Muscle of leg (tissue), 3 donors: ENCODE measurements at regions not wholly inside any gene's neighbourhood (a gene's known extent, or its start where the extent isn't known, plus 50 kb on each side); places are given as distances from the start of the nearest gene placed in this dataset.

Experiments used
- DNase-seq: peaks from one replicate; pipeline ENCODE4 v3.0.0; 2013
- H3K27ac ChIP-seq: one replicate; pipeline ENCODE4 v1.5.1; 2013; ENCODE audit warnings: mild to moderate bottlenecking, low read length, control low read depth
- H3K27me3 ChIP-seq: one replicate; pipeline ENCODE4 v1.6.1; 2013; ENCODE audit warnings: low read length; ENCODE audit not compliant: control insufficient read depth, insufficient read depth
- H3K36me3 ChIP-seq: one replicate; pipeline ENCODE4 v1.6.1; 2013; ENCODE audit warnings: low read length; ENCODE audit not compliant: control insufficient read depth, insufficient read depth
- H3K4me1 ChIP-seq: one replicate; pipeline ENCODE4 v1.6.1; 2013; ENCODE audit warnings: low read length; ENCODE audit not compliant: control insufficient read depth, insufficient read depth
- H3K4me3 ChIP-seq: one replicate; pipeline ENCODE4 v1.5.1; 2013; ENCODE audit warnings: low read length, control low read depth
- H3K9me3 ChIP-seq: replicated peaks from 2 replicates; pipeline ENCODE4 v1.6.1; 2013; ENCODE audit warnings: low read depth, low read length; ENCODE audit not compliant: control insufficient read depth
- WGBS: methylation state at CpG from one replicate; pipeline ENCODE4 v1.1.5; 2013; ENCODE audit warnings: missing lambda C conversion rate; ENCODE audit not compliant: insufficient coverage; 5-methylcytosine and 5-hydroxymethylcytosine counted together

DNA sequence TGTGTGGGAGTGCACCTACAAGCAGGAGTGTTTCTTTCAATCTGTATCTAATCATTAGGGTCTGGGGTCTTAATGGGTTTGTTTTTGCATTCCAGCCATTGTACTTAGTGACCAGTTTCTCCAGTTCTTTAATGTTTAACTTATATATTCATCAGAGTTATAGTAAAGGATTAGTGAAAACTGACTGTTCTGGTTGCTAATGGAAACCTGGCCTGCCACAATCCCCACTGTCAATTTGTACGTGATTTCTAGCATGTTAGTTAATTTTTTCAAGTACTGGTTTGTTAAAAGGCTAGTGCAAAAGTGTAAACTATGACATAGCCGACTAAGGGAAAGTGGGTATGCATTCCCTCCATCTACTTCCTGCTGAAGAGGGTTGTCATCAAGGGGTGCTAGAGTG is 276.1 kb downstream of the HTR1A start:
- Histone ChIP-seq H3K4me1 (no peaks in the 10 kb centered on the region), H3K9me3 (no peaks in the 10 kb centered on the region), H3K4me3 (no peak overlapping the region), H3K36me3 (no peaks in the 10 kb centered on the region), H3K27me3 (no peaks in the 10 kb centered on the region), H3K27ac (no peak overlapping the region)
- no peak for DNase-seq
- no CpG with 5 or more reads among the region's 2 CpGs for WGBS

DNA sequence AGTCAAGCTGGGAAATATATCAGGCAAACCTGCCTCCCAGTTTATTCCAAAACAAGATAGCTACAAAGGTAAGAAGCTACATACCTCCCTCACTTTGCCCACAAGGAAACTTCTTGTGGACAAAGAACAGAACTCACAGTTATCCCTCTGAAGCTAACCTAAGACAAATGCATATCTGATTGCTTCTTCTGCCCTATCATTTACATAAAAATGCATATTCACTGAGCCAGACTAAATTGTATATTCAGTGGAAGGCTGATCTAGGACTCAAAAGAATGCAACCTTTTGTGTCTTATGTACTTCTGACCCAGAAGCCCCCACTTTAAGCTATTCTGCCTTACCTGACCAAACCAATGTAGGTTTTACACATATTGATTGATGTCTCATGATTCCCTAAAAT is 276.8 kb downstream of the HTR1A start:
- Histone ChIP-seq H3K27ac (no peak overlapping the region), H3K4me1 (no peaks in the 10 kb centered on the region), H3K4me3 (no peak overlapping the region), H3K9me3 (no peaks in the 10 kb centered on the region), H3K36me3 (no peaks in the 10 kb centered on the region), H3K27me3 (no peaks in the 10 kb centered on the region)
- DNase-seq = no peak

DNA sequence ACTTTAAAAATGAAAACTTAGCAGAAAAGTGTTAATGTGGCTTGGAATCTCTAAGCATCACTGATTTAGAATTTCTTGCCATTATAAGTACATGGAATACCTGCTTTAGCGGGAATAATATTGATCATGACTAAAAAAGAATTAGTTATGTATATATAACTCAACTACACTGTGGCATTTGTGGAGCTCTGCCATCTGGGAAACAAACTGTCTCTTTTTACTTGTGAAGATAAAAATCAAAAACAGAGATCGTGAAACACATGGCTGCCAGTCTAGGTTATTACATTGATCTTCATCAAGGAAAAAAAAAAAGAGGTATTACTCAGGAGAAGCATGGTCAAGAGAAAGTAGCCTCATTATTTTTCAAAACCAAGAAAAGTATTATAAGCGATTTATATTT is 287.4 kb downstream of the HTR1A start:
- H3K36me3 ChIP-seq = no peaks in the 10 kb centered on the region
- no peak for DNase-seq
- H3K27ac ChIP-seq = no peak overlapping the region
- H3K4me3 ChIP-seq = no peak overlapping the region
- H3K9me3 ChIP-seq = no peaks in the 10 kb centered on the region
- no peaks in the 10 kb centered on the region for H3K27me3 ChIP-seq
- WGBS = no CpG with 5 or more reads among the region's 3 CpGs
- no peaks in the 10 kb centered on the region for H3K4me1 ChIP-seq

DNA sequence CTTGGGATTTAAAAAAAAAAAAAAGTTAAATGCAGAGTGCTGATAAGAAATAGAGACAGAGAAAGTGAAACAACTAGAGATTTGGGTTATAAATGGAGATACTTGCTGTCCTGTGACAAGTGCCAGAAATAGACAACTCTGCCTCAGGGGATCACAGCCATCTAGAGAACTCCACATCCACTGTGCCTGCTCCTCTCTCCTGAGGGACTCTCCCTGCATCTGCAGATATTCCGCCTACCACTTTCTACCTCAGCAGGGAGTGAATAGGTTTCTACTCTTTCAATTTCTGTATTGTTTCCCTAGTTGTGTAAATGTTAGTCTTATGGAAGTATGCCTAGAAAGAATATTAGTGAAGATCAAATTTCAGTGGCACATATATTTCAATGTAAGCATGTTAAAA is 307.2 kb downstream of the HTR1A start:
- H3K4me1 ChIP-seq = no peaks in the 10 kb centered on the region
- H3K9me3 ChIP-seq = no peaks in the 10 kb centered on the region
- no peaks in the 10 kb centered on the region for H3K36me3 ChIP-seq
- no CpG with 5 or more reads among the region's 1 CpG for WGBS
- no peak overlapping the region for H3K27ac ChIP-seq
- H3K27me3 ChIP-seq = no peaks in the 10 kb centered on the region
- no peak for DNase-seq
- H3K4me3 ChIP-seq = no peak overlapping the region

DNA sequence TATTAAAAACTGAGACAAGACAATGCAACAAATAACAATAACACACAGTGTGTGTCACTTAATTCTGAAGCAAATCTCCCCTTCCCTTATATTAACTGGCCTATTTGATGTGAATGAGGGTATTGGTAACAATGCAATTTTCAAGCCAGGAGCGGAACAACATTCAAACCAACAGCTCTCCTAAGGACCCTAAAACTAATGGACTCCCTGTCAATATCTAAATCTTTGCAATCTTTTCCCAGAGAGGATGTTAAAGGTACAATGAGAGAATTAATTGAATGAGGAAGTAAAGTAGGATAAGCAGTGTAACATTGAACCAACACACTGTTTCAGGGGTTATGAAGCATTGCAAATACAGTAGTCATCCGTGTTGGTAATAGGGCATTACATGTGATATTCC is 311.7 kb downstream of the HTR1A start:
- Histone ChIP-seq H3K9me3 (peaks cover 8% of the 10 kb centered on the region), H3K27ac (no peak overlapping the region), H3K27me3 (no peaks in the 10 kb centered on the region), H3K36me3 (no peaks in the 10 kb centered on the region), H3K4me3 (no peak overlapping the region), H3K4me1 (no peaks in the 10 kb centered on the region)
- no CpG with 5 or more reads among the region's 2 CpGs for WGBS
- no peak for DNase-seq

DNA sequence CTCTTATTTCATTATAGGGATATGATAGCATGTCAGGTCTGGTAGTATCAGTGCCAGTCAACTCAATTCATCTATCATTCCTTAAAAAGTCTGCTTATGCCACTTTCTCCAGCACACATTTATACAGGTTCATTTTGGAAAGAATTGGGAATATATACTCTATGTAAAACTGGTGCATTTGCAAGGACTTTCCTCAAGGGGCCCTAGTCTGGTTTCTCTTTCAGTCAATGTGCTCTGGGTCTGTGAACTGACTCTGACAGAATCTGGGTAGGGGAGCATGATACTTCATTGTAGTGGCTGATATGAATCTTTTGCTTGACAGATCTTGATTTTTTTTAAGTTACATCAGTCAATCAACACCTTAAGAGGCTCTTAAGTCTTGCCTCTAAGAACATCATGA is 313.9 kb downstream of the HTR1A start:
- Histone ChIP-seq H3K27ac (no peak overlapping the region), H3K9me3 (peaks cover 8% of the 10 kb centered on the region), H3K4me3 (no peak overlapping the region), H3K27me3 (no peaks in the 10 kb centered on the region), H3K4me1 (no peaks in the 10 kb centered on the region), H3K36me3 (no peaks in the 10 kb centered on the region)
- DNase-seq = no peak

DNA sequence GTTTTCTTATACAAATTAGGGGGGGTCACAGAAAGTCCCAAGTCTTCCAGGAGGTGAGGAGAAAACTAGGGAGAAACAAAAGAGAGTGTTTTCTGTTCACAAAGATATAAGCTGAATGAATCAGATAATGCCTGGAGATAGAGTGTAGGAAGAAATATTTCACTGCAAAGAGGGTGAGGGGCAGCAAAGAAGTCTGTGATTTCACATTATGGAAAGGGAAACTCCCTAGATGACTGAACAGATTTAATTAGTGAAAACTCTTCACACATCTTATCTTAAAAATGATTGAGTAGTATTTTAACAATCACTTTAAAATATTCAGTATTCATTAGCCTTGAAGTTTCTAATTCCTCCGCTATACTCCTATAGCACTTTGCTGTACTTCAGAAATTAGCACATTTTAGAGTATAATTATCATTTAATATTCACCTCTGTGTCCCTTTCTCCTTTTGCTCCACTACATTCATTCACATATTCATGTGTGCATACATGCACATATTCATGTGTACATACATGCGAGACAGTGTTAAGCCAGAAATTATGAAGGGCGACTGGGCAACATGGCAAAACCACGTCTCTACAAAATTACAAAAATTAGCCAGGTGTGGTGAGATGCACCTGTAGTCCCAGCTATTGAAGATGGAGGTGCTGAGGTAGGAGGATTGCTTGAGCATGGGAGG is 332.2 kb downstream of the HTR1A start:
- Histone ChIP-seq H3K27me3 (no peaks in the 10 kb centered on the region), H3K36me3 (no peaks in the 10 kb centered on the region)
- WGBS = no CpG with 5 or more reads among the region's 4 CpGs

DNA sequence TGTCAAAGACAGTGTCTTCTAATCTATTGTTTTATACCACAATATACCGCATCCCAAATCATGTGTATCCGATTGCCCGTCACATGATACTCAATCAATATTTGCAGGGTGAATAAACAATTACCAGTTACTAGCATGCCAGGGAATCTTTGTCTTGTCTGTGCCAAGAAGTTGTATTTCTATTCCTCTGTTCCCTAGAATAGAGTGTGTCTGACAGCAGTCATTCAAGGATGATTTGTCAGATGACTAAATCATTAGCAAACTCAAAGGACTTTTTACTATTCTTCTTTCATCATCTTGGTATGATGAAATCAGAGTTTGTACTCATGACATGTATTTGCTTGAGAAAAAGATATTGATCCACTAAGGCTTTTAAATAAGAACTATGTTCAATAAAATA is 348.8 kb downstream of the HTR1A start:
- DNase-seq = no peak
- WGBS = no CpG with 5 or more reads among the region's 3 CpGs
- no peaks in the 10 kb centered on the region for H3K4me1 ChIP-seq
- peaks cover 2% of the 10 kb centered on the region for H3K9me3 ChIP-seq
- H3K27me3 ChIP-seq = no peaks in the 10 kb centered on the region
- H3K4me3 ChIP-seq = no peak overlapping the region
- no peaks in the 10 kb centered on the region for H3K36me3 ChIP-seq
- no peak overlapping the region for H3K27ac ChIP-seq

More for the DNA sequence above, 332.2 kb downstream of the HTR1A start:
- no peak overlapping the region for H3K4me3 ChIP-seq
- no peak overlapping the region for H3K27ac ChIP-seq
- H3K4me1 ChIP-seq = no peaks in the 10 kb centered on the region
- H3K9me3 ChIP-seq = peaks cover 3% of the 10 kb centered on the region
- DNase-seq = no peak

DNA sequence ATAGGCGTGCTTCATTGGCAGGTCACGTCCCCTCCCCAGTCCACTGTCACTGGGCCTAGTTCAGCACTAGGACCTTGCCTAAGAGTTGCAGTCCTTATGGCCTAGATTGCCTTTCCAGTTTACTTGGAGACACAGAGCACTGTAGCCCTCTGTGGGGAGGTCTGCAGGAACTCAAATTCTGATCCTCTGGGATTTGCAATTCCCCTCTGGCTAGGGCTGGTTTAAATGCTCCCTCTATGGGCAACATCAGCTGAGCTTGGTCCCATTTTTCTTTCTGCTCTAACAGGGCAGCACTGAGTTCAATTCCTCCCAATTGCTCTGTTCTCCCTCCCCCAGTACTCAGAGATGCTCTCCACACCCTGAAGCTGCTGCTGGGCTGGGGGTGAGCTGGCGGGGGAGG is 358.2 kb downstream of the HTR1A start:
- Histone ChIP-seq H3K9me3 (peaks cover 12% of the 10 kb centered on the region), H3K36me3 (no peaks in the 10 kb centered on the region), H3K4me3 (no peak overlapping the region), H3K27ac (no peak overlapping the region), H3K4me1 (no peaks in the 10 kb centered on the region), H3K27me3 (no peaks in the 10 kb centered on the region)
- DNase-seq = no peak
- 75% methylated on average over 2 of the region's 3 CpGs for WGBS

DNA sequence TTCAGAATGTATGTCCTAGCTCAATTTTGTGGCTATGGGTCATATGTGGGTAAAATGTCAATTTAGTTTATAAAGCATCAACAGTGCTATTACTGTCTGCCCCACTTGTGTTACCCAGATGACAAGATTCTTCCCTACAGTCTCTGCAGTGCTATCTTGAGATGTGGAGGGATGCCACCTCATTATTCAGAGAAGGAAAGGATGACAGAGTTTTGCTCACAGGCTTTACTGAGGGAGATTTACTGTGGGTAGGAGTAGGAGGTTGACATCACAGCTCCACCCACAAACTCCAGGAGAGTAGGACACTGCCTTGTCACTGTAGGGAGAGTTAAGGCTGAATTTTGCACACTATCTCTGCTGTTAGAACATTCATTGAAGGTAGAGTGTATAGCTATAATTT is 359.3 kb downstream of the HTR1A start:
- Histone ChIP-seq H3K4me3 (no peak overlapping the region), H3K4me1 (no peaks in the 10 kb centered on the region), H3K27ac (no peak overlapping the region), H3K27me3 (no peaks in the 10 kb centered on the region), H3K9me3 (peaks cover 15% of the 10 kb centered on the region), H3K36me3 (no peaks in the 10 kb centered on the region)
- DNase-seq = no peak

DNA sequence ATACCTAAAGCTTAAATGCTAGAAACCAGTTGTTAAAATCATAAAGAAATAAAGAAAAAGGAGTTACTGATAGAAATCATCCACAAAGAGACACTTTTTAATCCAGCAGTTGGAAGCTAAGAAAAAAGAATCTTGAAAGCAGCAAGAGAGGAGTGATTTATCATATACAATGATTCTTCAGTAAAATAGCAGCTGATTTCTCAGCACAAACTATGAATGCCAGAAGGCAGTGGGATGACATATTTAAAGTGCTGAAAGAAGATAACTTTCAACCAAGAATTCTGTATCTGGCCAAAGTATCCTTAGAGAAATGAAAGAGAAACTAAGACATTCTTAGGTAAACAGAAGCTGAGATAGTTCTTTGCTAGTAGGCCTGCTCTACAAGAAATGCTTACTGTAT is 366.0 kb downstream of the HTR1A start:
- Histone ChIP-seq H3K4me1 (no peaks in the 10 kb centered on the region), H3K36me3 (no peaks in the 10 kb centered on the region), H3K27ac (no peak overlapping the region), H3K27me3 (no peaks in the 10 kb centered on the region), H3K4me3 (no peak overlapping the region), H3K9me3 (peaks cover 4% of the 10 kb centered on the region)
- DNase-seq = no peak
